Upper lobe of left lung (tissue), 6 donors: ENCODE measurements at regions not wholly inside any gene's neighbourhood (a gene's known extent, or its start where the extent isn't known, plus 50 kb on each side); places are given as distances from the start of the nearest gene placed in this dataset.

Experiments
- ATAC-seq, 2 donors: fragments of 200-7000 bp; cut with Tn5 transposase; one replicate each; pipeline ENCODE4 v1.9.1; 2022; ENCODE audit warnings: mild to moderate bottlenecking in 2 of 2, moderate library complexity in 2 of 2; ENCODE audit not compliant: low FRiP score in 2 of 2
- DNase-seq, 2 donors: peaks; one replicate each; pipeline ENCODE4 v3.0.0-alpha.2; 2019 to 2020
- H3K27ac ChIP-seq, 4 donors: fragments of 200-600 bp; sonication (generic); one replicate each; pipeline ENCODE4 v1.5.1; 2016 to 2019
- H3K27me3 ChIP-seq, 4 donors: fragments of 200-600 bp; sonication (generic); one replicate each; pipeline ENCODE4 v1.5.1; 2017 to 2019
- H3K36me3 ChIP-seq, 4 donors: fragments of 200-600 bp; sonication (generic); one replicate each; pipeline ENCODE4 v1.5.1; 2016 to 2019
- H3K4me1 ChIP-seq, 4 donors: fragments of 200-600 bp; sonication (generic); one replicate each; pipeline ENCODE4 v1.5.1; 2018 to 2019
- H3K4me3 ChIP-seq, 4 donors: fragments of 200-600 bp; sonication (generic); one replicate each; pipeline ENCODE4 v1.5.1; 2017 to 2019; ENCODE audit warnings: mild to moderate bottlenecking in 2 of 4, moderate library complexity in 1 of 4
- H3K9me3 ChIP-seq, 4 donors: fragments of 200-600 bp; sonication (generic); one replicate each; pipeline ENCODE4 v1.5.1; 2018 to 2019
- EP300 ChIP-seq, 4 donors: sonication (generic); formaldehyde crosslinking; IDR thresholded peaks; one replicate each; pipeline ENCODE4 v1.5.1; 2017; ENCODE audit warnings: antibody characterized with exemption in 4 of 4, control low read depth in 2 of 4
- POLR2A ChIP-seq, 4 donors: fragments of 450-650 bp; IDR thresholded peaks; one replicate each; pipeline ENCODE4 v1.5.1; 2016 to 2017; ENCODE audit warnings: antibody characterized with exemption in 4 of 4, mild to moderate bottlenecking in 2 of 4
- POLR2AphosphoS5 ChIP-seq, 2 donors: sonication (generic); formaldehyde crosslinking; IDR thresholded peaks; one replicate each; pipeline ENCODE4 v1.5.1; 2017; ENCODE audit warnings: antibody characterized with exemption in 2 of 2
- WGBS, 2 donors: methylation state at CpG; one replicate each; pipeline ENCODE4 v1.1.5; 2017 to 2018; 5-methylcytosine and 5-hydroxymethylcytosine counted together
- TF ChIP-seq, protein P1 (sequence below), 6 experiments: fragments of 450-650 bp in 4 of 6; fragments of 200-600 bp in 2 of 6; sonication (generic) in 2 of 6; IDR thresholded peaks; one replicate each; pipeline ENCODE4 v1.5.1; 2016 to 2019; ENCODE audit warnings: antibody characterized with exemption in 6 of 6
- donor health status: DM: no; HTN: no; CAD: no; lungs with moderate emphysema.
- donor health status: DM: no; HTN: yes; CAD: no; lungs with severe emphysema.

- Histone ChIP-seq H3K27me3 (no peaks in the 10 kb centered on the region), H3K4me3 (no peak overlapping the region), H3K36me3 (no peaks in the 10 kb centered on the region), H3K9me3 (no peaks in the 10 kb centered on the region), H3K27ac (no peak overlapping the region), H3K4me1 (no peaks in the 10 kb centered on the region)
- no peak for TF ChIP-seq POLR2AphosphoS5 (IDR thresholded peaks at IDR 0.05)
- TF ChIP-seq, protein P1, sequence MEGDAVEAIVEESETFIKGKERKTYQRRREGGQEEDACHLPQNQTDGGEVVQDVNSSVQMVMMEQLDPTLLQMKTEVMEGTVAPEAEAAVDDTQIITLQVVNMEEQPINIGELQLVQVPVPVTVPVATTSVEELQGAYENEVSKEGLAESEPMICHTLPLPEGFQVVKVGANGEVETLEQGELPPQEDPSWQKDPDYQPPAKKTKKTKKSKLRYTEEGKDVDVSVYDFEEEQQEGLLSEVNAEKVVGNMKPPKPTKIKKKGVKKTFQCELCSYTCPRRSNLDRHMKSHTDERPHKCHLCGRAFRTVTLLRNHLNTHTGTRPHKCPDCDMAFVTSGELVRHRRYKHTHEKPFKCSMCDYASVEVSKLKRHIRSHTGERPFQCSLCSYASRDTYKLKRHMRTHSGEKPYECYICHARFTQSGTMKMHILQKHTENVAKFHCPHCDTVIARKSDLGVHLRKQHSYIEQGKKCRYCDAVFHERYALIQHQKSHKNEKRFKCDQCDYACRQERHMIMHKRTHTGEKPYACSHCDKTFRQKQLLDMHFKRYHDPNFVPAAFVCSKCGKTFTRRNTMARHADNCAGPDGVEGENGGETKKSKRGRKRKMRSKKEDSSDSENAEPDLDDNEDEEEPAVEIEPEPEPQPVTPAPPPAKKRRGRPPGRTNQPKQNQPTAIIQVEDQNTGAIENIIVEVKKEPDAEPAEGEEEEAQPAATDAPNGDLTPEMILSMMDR (IDR thresholded peaks at IDR 0.05) = no peak
- WGBS, 2 donors = 72 to 87% methylated on average over 1 of the region's 1 CpG
- ATAC-seq (no peak), DNase-seq (no peak)
Measured at GRCh38 chrX:20472148-20472547, 205.4 kb upstream of the RPS6KA3 start.

DNA sequence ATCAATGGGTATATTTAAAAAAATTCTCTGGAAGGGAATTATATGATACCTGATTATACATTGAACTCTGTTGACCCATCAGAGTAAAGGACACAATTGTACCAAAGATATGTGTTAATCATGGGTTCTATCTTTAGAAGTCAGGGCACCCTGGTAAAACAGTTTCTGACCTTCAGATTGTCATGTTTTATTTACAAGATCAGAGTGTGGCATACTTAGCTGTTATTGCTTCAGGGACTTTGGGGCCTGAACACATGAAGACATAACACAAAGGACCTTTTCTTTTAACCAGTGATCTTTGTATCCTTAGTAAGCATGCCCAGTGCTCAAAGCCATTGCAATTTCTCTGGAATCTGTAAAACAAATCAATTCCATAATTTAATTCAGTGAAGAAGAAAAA is 204.8 kb upstream of the RPS6KA3 start:
- no peaks in the 10 kb centered on the region for H3K27me3 ChIP-seq
- no peak for TF ChIP-seq POLR2A (IDR thresholded peaks at IDR 0.05)
- TF ChIP-seq POLR2AphosphoS5 (IDR thresholded peaks at IDR 0.05) = no peak
- no peak for TF ChIP-seq EP300 (IDR thresholded peaks at IDR 0.05)
- TF ChIP-seq, protein P1 (IDR thresholded peaks at IDR 0.05) = no peak
- no peak overlapping the region for H3K27ac ChIP-seq
- H3K4me3 ChIP-seq = no peak overlapping the region
- DNase-seq (no peak), ATAC-seq (no peak)
- H3K36me3 ChIP-seq = no peaks in the 10 kb centered on the region
- no peaks in the 10 kb centered on the region for H3K9me3 ChIP-seq
- no peaks in the 10 kb centered on the region for H3K4me1 ChIP-seq

DNA sequence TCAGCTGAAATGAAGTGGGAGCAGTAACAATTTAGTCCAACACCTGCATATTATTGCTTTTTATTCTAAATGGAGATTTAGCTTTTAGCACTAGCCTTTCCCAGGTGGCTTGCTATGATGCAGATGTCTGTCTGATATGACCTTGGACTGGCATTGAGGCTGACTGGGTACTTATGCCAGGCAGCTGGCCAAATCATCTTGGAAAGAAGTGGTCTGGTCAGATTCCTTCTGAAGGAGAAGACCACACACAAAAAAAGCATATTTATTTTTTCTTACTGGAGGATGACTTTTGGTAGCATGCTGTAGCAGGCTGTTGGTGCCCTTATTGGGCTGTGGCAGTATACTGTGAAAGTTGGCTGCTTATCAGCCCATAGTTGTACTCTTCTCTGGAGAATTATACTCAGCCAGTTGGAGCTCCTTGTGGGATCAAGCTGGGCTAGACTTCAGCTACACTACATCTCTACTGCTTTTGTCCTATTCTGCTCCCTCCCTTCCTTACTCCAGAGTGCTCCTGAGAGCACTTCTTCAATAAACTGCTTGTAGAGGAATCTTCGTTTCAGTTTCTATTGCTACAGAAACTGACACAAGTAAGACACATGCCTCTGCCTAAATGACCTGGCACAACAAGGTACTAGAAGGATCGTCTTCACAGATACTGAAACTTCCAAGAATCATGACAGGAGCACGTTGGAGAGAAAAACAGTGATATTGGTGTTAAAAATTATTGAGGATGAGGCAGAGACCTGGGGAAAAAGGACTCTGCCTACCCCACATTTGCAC is 196.8 kb upstream of the RPS6KA3 start:
- Histone ChIP-seq H3K36me3 (no peaks in the 10 kb centered on the region), H3K4me1 (no peaks in the 10 kb centered on the region), H3K27me3 (no peaks in the 10 kb centered on the region), H3K9me3 (no peaks in the 10 kb centered on the region), H3K4me3 (no peak overlapping the region), H3K27ac (no peak overlapping the region)
- ATAC-seq (no peak), DNase-seq (no peak)
- 47 to 62% methylated on average over 3 of the region's 3 CpGs for WGBS, 2 donors
- TF ChIP-seq EP300 (IDR thresholded peaks at IDR 0.05) = no peak
- TF ChIP-seq, protein P1 (IDR thresholded peaks at IDR 0.05) = no peak
- TF ChIP-seq POLR2A (IDR thresholded peaks at IDR 0.05) = no peak
- no peak for TF ChIP-seq POLR2AphosphoS5 (IDR thresholded peaks at IDR 0.05)

DNA sequence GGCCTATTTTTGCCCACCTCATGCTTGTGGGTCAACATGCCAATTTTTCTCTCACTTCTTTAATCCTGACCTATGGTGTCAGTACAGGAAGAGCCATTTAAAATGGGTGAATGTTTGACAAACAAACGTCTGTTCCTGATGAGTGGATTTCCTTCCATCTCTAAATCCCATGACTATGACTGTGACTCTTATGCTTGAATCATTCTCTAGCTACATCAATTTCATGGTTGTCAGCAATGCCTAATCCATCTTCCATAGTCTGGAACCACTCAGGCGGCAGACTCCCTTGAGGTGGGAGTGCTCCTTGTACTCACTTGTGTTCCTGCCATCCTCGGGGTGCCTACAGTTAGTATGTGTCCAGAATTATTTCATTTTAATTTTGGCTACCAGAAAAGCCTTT is 194.9 kb upstream of the RPS6KA3 start:
- Histone ChIP-seq H3K27me3 (no peaks in the 10 kb centered on the region), H3K27ac (no peak overlapping the region), H3K9me3 (no peaks in the 10 kb centered on the region), H3K36me3 (no peaks in the 10 kb centered on the region), H3K4me1 (no peaks in the 10 kb centered on the region), H3K4me3 (no peak overlapping the region)
- TF ChIP-seq, protein P1 (IDR thresholded peaks at IDR 0.05) = no peak
- TF ChIP-seq POLR2AphosphoS5 (IDR thresholded peaks at IDR 0.05) (no peak), POLR2A (IDR thresholded peaks at IDR 0.05) (no peak), EP300 (IDR thresholded peaks at IDR 0.05) (no peak)
- WGBS, 2 donors = 53 to 83% methylated on average over 3 of the region's 3 CpGs
- no peak for DNase-seq
- ATAC-seq = no peak

- no peak for DNase-seq
- no peak overlapping the region for H3K27ac ChIP-seq
- WGBS, 2 donors = 30 to 43% methylated on average over 1 of the region's 1 CpG
- no peaks in the 10 kb centered on the region for H3K4me1 ChIP-seq
- H3K36me3 ChIP-seq = no peaks in the 10 kb centered on the region
- no peaks in the 10 kb centered on the region for H3K9me3 ChIP-seq
- TF ChIP-seq, protein P1 (IDR thresholded peaks at IDR 0.05) = no peak
- TF ChIP-seq POLR2AphosphoS5 (IDR thresholded peaks at IDR 0.05) (no peak), EP300 (IDR thresholded peaks at IDR 0.05) (no peak), POLR2A (IDR thresholded peaks at IDR 0.05) (no peak)
- H3K4me3 ChIP-seq = no peak overlapping the region
- no peaks in the 10 kb centered on the region for H3K27me3 ChIP-seq
- no peak for ATAC-seq
Measured at GRCh38 chrX:20461002-20461401, 194.3 kb upstream of the RPS6KA3 start.
